ENCODE measurements at regions not wholly inside any gene's neighbourhood (a gene's known extent, or its start where the extent isn't known, plus 50 kb on each side); places are given as distances from the start of the nearest gene placed in this dataset.

- H4K20me1 ChIP-seq (replicated peaks; ENCODE audit: control insufficient read depth, insufficient read depth, low read length), result no peaks in the 10 kb centered on the region
- 2% methylated on average over 8 of the region's 8 CpGs for WGBS (ENCODE audit: insufficient coverage, low coverage, missing lambda C conversion rate)
- intact Hi-C loops (cut with micrococcal nuclease), result no loop called here
- no peak overlapping the region for H3K4me2 ChIP-seq (ENCODE audit: insufficient read depth, low read length)
- ChIA-PET CTCF (ENCODE audit: low intra/inter-chr PET ratio) (no interaction called here), POLR2A (no interaction called here)
- no peaks in the 10 kb centered on the region for H3K79me2 ChIP-seq (ENCODE audit: control insufficient read depth, insufficient read depth, low read length)
- no TSS peak for BruUV-seq (replicated peaks)
- no peak overlapping the region for H3K27ac ChIP-seq (ENCODE audit: extremely low read depth, low read depth, low read length)
- peaks cover 0 to 9% of the 10 kb centered on the region in 2 experiments; a peak in 3 of 5 replicates for H3K27me3 ChIP-seq (ENCODE audit: control insufficient read depth in 2 of 2, insufficient read depth in 2 of 2, low read length in 2 of 2)
- in situ Hi-C loops (cut with MboI), result no loop called here
- H3K9ac ChIP-seq (ENCODE audit: insufficient read depth in 1 of 2, low read depth in 2 of 2, low read length in 2 of 2), result no peak overlapping the region
- FAIRE-seq, result no peak
- ATAC-seq, result peak; percentile 56
- H3K9me3 ChIP-seq (replicated peaks; ENCODE audit: control insufficient read depth, insufficient read depth, low read depth, low read length), result no peaks in the 10 kb centered on the region
- no peaks in the 10 kb centered on the region for H3K4me1 ChIP-seq (replicated peaks in 1 of 2; ENCODE audit: control insufficient read depth in 2 of 2, insufficient read depth in 2 of 2, low read length in 2 of 2)
- H3K9me1 ChIP-seq (ENCODE audit: control insufficient read depth, insufficient read depth, low read length), result no peaks in the 10 kb centered on the region
- H3K36me3 ChIP-seq (ENCODE audit: control insufficient read depth, insufficient read depth, low read length), result no peaks in the 10 kb centered on the region
- no peak overlapping the region for H2AFZ ChIP-seq (ENCODE audit: low read depth, low read length)
- H3K4me3 ChIP-seq, result no peak overlapping the region
- DNase-seq (ENCODE audit: extremely low read depth in 1 of 4, low spot score in 3 of 4), result no peak
- TF ChIP-seq NR3C1 (CRISPR knock-in tag; IDR thresholded peaks at IDR 0.05), result no peak
- no peak for TF ChIP-seq BACH1 (tag; IDR thresholded peaks at IDR 0.05)
- no peak for TF ChIP-seq ZBED1 (IDR thresholded peaks at IDR 0.05)
- TF ChIP-seq ZNF644 (tag; IDR thresholded peaks at IDR 0.05; ENCODE audit: low read depth), result no peak
- no peak for TF ChIP-seq RERE (CRISPR knock-in tag; IDR thresholded peaks at IDR 0.05; ENCODE audit: borderline replicate concordance)
- TF ChIP-seq HSF4 (CRISPR knock-in tag; IDR thresholded peaks at IDR 0.05; ENCODE audit: borderline replicate concordance), result no peak
- TF ChIP-seq STAT6 (CRISPR knock-in tag; IDR thresholded peaks at IDR 0.05), result no peak
- no peak for TF ChIP-seq CC2D1A (IDR thresholded peaks at IDR 0.05)
- TF ChIP-seq USF1 (CRISPR knock-in tag; IDR thresholded peaks at IDR 0.05), result no peak
- no peak for TF ChIP-seq EP300 (IDR thresholded peaks at IDR 0.05; ENCODE audit: low read length)
- no peak for TF ChIP-seq CBX1 (IDR thresholded peaks at IDR 0.05; ENCODE audit: low read depth)
- no peak for TF ChIP-seq ZNF707 (CRISPR knock-in tag; conservative IDR thresholded peaks at IDR 0.05)
- TF ChIP-seq NEUROD1 (IDR thresholded peaks at IDR 0.05; ENCODE audit: borderline replicate concordance, low read depth, low read length, partially characterized antibody), result no peak
- TF ChIP-seq HIVEP1 (CRISPR knock-in tag; IDR thresholded peaks at IDR 0.05), result no peak
- TF ChIP-seq HNRNPUL1 (IDR thresholded peaks at IDR 0.05; ENCODE audit: low read length), result no peak
- TF ChIP-seq ELF1 (tag; IDR thresholded peaks at IDR 0.05), result no peak
Measured at GRCh38 chr2:129744649-129745048, 234.8 kb upstream of the RAB6C start.
